Motor neuron (in vitro differentiated cells): ENCODE measurements at regions not wholly inside any gene's neighbourhood (a gene's known extent, or its start where the extent isn't known, plus 50 kb on each side); places are given as distances from the start of the nearest gene placed in this dataset.

ENCODE experiments used
- ATAC-seq, 8 experiments: fragments of 200-7000 bp; cut with Tn5 transposase; replicated peaks in 6 of 8; 2 replicates each; pipeline ENCODE4 v1.8.0; 2021; ENCODE audit warnings: mild to moderate bottlenecking in 8 of 8, moderate library complexity in 8 of 8
- H3K27ac ChIP-seq, 2 donors: fragments of 250-450 bp; sonication (Bioruptor Pico); 2 replicates each; pipeline ENCODE4 v1.9.0; 2021; ENCODE audit warnings: antibody characterized with exemption in 2 of 2, mild to moderate bottlenecking in 2 of 2, moderate library complexity in 1 of 2
- H3K4me1 ChIP-seq, 2 donors: fragments of 250-450 bp; sonication (Bioruptor Pico); replicated peaks in 1 of 2; 2 replicates each; pipeline ENCODE4 v1.6.1; 2021; ENCODE audit warnings: antibody characterized with exemption in 2 of 2, mild to moderate bottlenecking in 2 of 2, moderate library complexity in 1 of 2
- H3K4me3 ChIP-seq, 5 donors: fragments of 250-450 bp; sonication (Bioruptor Pico); 2 replicates each; pipeline ENCODE4 v1.9.0; 2021; ENCODE audit warnings: antibody characterized with exemption in 5 of 5, mild to moderate bottlenecking in 5 of 5, moderate library complexity in 4 of 5
- WGBS, 10 experiments: fragments of 450-650 bp; shearing (Covaris generic); methylation state at CpG; one replicate each; pipeline ENCODE4 v1.0.0; 2022; 5-methylcytosine and 5-hydroxymethylcytosine counted together
- in situ Hi-C, 9 experiments: fragments of 400-800 bp; cut with MboI; loops; one replicate each; pipeline ENCODE4 v1.15.0; 2021; ENCODE audit warnings: low sequenced_read_pairs in 9 of 9, low pct_unique_long_range_greater_than_20kb in 2 of 9; ENCODE audit not compliant: unreplicated experiment in 9 of 9

- Histone ChIP-seq H3K27ac (no peak overlapping the region), H3K4me3 (no peak overlapping the region), H3K4me1 (no peaks in the 10 kb centered on the region)
- in situ Hi-C loops: no loop called here
- ATAC-seq: no peak
- 18 to 87% (median 77%) methylated on average over 1 to 6 of the region's 6 CpGs; no CpG with 5 or more reads in 1 of the 10 experiments for WGBS, 10 experiments
Measured at GRCh38 chr16:79865918-79866317, 265.4 kb upstream of the MAF start.

DNA sequence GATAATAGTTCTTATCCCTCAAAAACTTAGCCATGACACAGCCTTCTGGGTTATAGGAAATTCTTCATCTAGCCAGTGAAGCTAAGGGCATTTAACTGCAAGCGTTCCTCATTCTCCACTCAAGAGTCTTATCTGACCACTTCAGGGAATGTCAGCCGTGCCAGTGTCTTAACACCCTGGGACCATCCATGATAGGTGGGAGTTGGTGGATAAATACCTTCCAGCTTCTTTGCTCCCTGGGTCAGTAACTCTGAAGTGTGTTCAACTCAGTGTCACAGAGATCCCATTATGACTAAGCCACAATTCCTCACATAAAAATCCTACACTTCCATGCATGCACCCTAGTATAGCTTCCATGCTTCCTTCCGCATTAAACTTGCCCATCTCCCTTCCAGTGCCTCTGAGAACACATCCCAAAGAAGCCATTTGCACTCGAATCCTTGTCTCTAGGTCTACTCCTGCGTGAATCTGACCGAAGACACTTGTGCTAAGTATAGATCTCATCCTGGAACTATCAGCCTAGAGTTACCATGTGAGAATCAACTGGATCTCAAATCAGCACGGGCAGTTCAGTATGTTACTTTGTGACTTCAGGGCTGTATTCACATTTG lies 264.3 kb upstream of the MAF start:
- H3K4me3 ChIP-seq: no peak overlapping the region
- no peak for ATAC-seq
- 20 to 100% (median 80%) methylated on average over 1 to 6 of the region's 7 CpGs; no CpG with 5 or more reads in 1 of the 10 experiments for WGBS, 10 experiments
- in situ Hi-C loops: no loop called here
- no peaks in the 10 kb centered on the region for H3K4me1 ChIP-seq
- H3K27ac ChIP-seq: no peak overlapping the region

DNA sequence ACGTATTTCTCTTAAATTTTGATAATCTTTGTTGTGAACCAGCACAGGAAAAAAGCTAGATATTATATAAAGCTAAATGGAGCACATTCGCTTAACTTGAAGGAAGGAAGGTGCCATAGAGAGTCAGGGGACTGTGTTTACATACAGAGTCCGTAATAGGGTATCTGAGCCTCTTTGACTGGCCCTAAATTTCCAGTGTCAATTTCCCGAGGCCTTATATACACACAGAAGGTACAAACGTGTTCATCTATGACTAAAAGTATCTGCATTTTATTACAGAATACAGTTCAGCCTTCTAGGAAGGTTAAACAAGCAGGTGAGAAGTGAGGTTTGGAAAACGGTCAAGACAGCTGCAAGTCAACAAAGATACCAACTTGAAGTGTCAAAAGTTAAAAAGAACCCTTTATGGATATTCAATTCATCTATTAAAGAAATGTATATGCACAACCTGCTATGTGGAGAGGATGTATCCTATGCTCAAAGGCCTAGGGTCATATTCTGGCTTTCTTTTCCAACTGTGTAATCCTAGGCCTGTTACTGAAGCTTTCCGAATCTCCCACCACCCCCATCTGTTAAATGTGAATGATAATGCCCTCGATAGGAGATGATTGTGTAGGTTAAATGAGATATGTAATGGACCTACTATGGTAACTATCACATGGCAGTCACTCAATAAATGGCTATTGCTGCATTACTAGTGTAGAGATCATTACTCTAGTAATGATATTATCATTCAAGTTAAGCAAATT lies 263.7 kb upstream of the MAF start:
- Histone ChIP-seq H3K4me1 (no peaks in the 10 kb centered on the region), H3K27ac (no peak overlapping the region), H3K4me3 (no peak overlapping the region)
- no peak for ATAC-seq
- WGBS, 10 experiments: 0 to 94% (median 75%) methylated on average over 1 to 8 of the region's 8 CpGs; no CpG with 5 or more reads in 1 of the 10 experiments
- in situ Hi-C loops: no loop called here

DNA sequence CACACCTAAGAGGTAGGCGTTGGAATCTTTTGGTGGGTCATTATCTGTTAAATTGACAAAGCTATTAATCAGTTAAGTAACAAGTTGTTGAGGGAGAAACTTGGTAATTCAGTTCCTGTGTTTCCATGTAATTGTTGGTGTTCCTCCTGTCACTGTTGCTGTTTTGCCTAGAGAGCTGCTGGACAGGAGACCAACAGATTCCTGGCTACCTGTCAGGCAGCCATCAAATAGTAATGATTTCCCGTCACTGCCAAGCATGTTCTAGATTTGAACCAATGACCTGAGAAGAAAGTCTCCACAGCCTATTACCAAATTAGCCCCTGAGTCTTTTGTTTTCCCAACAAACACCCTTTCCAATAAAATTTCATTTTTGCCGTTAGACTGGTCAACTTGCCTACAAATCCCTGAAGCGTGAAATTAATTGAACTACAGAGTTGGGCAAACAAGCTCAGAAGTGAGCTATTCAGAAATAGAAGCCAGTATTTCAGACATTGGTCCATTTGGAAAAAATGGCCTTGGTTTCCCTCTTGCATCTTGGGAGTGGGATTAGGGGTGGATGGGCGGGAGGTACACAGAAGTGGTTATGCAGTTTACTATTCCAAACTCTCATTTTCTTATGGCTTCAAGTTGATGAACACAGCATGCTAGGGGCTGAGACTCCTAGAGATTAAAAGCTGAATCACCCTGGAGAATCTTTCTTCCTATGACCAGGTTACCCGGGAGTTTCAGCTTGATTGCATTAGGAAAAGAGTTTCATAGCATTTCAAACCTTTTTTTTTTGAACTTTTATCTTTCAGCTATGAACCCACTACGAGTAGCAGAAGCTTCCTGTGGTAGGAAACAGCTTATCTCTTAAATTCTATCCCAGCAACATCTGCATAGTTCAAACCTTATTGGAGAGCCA lies 262.8 kb upstream of the MAF start:
- Histone ChIP-seq H3K4me3 (no peak overlapping the region), H3K27ac (no peak overlapping the region), H3K4me1 (no peaks in the 10 kb centered on the region)
- in situ Hi-C loops: no loop called here
- WGBS, 10 experiments: 19 to 91% (median 83%) methylated on average over 3 to 7 of the region's 7 CpGs
- ATAC-seq: no peak

GRCh38 chr16:79862601-79863000 lies 262.1 kb upstream of the MAF start:
- ATAC-seq: no peak

DNA sequence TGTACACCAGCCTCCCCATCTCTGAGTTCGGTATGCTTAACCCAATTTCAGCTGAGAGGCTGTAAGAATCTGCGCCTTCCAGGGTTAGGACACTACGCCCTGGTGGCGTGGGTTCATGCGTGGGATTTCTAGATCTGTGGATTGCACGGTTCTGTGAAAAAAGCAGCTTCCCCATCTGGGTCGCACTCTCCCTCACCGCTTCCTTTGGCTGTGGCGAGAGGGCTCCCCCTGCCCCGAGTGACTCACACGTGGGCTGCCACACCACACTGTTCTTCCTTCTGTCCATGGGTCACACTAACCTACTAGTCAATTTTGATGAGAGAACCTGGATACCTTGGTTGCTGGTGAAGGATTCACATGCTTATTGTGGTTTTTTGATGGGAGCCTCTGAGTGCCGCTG lies 256.0 kb upstream of the MAF start:
- ATAC-seq: no peak
- H3K27ac ChIP-seq: no peak overlapping the region
- in situ Hi-C loops: no loop called here
- no peaks in the 10 kb centered on the region for H3K4me1 ChIP-seq
- 32 to 100% (median 90%) methylated on average over 1 to 5 of the region's 12 CpGs; no CpG with 5 or more reads in 3 of the 10 experiments for WGBS, 10 experiments
- no peak overlapping the region for H3K4me3 ChIP-seq

More at GRCh38 chr16:79862601-79863000, 262.1 kb upstream of the MAF start:
- in situ Hi-C loops: no loop called here
- H3K4me1 ChIP-seq: no peaks in the 10 kb centered on the region
- H3K4me3 ChIP-seq: no peak overlapping the region
- H3K27ac ChIP-seq: no peak overlapping the region
- 53 to 98% (median 94%) methylated on average over 3 to 7 of the region's 7 CpGs for WGBS, 10 experiments

DNA sequence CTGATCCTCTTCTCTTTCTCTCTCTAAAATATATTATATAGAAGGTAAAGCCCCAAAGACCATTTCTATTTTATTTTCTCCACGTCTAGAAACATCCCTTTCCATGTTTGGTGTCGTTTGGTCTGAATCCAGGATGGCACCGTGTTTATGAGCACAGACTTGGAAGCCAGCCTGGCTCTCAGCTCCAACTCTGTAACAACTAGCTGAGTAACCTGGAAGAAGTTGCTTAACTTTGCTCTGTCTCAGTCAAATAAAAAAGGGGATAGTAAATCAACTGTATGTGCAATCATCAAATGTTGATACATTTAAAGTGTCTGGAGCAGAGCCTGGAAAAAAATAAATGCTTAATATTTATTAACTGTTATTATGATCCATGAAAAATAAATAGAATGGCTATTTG lies 249.8 kb upstream of the MAF start:
- 0 to 84% (median 29%) methylated on average over 2 to 3 of the region's 3 CpGs; no CpG with 5 or more reads in 5 of the 10 experiments for WGBS, 10 experiments

DNA sequence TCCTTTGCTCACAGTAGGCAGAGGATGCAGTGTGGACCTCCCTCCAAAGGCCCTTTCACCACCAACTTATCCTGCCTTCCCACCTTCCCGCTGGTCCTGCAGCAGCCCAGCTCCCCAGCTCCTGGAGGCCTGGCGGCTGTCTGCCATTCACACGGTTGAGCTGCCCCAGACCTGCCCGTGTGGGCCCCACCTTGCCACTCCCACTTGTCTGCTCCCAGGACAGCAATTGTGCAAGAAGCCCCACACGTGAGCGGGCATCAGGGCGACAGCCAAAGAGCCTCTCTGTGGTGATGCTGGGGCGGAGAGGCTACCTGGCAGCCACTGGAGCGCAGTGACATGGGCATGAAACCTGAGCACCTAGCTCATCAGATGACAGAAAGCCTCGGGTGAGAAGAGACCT lies 248.6 kb upstream of the MAF start:
- Histone ChIP-seq H3K4me1 (no peaks in the 10 kb centered on the region), H3K4me3 (no peak overlapping the region), H3K27ac (no peak overlapping the region)
- peak in 2 of 8 experiments; percentile 22 to 27 for ATAC-seq
- in situ Hi-C loops: no loop called here
- WGBS, 10 experiments: 39 to 90% (median 82%) methylated on average over 1 to 8 of the region's 10 CpGs; no CpG with 5 or more reads in 5 of the 10 experiments

More for the DNA sequence above, 249.8 kb upstream of the MAF start:
- no peak for ATAC-seq
- Histone ChIP-seq H3K4me1 (no peaks in the 10 kb centered on the region), H3K27ac (no peak overlapping the region), H3K4me3 (no peak overlapping the region)
- in situ Hi-C loops: no loop called here

DNA sequence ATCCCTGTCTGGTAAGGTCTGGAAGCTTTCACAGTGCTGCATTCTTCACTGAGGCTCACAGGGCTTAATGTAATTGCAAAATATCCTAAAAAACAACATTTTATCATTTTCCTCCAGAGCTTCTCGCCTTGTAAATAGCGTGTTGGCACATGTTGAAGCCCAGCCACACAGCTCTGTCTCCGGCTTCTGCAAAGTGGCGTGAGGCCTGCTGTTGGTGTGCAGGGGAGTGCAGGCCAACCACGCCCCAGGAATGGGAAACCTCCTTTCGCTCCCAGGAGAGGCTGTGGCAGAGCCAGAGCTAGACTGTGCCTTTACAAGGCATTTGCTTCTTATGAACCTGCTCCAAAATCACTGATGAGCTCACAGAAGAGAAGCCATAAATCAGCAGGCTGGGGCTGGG lies 248.2 kb upstream of the MAF start:
- in situ Hi-C loops: no loop called here
- no peak overlapping the region for H3K4me3 ChIP-seq
- WGBS, 10 experiments: 20 to 93% (median 42%) methylated on average over 1 to 3 of the region's 6 CpGs; no CpG with 5 or more reads in 5 of the 10 experiments
- no peaks in the 10 kb centered on the region for H3K4me1 ChIP-seq
- peak in 5 of 8 experiments; percentile 19 to 46 (median 29) for ATAC-seq
- no peak overlapping the region for H3K27ac ChIP-seq

DNA sequence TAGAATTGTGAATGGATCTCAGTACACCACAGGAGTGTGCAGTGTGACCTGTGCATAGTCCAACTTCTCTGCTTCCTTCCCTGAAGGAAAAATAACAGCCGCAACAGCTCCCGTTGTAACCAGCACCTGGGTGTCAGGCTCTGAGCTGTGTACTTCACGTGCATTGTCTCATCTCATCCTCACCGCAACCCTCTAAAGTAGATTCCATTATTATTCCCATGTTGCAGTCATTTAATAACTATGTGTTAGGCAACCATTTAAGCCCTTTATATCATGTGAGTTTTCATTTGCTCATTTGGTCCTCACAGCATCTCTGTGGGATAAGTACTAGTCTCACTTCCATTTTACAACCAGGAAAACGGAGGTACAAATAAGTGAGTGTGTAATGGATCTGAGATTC lies 247.0 kb upstream of the MAF start:
- H3K4me1 ChIP-seq: no peaks in the 10 kb centered on the region
- no peak for ATAC-seq
- WGBS, 10 experiments: 0 to 100% (median 80%) methylated on average over 1 to 3 of the region's 5 CpGs; no CpG with 5 or more reads in 3 of the 10 experiments
- no peak overlapping the region for H3K27ac ChIP-seq
- in situ Hi-C loops: no loop called here
- no peak overlapping the region for H3K4me3 ChIP-seq

GRCh38 chr16:79847101-79847500 lies 246.6 kb upstream of the MAF start:
- Histone ChIP-seq H3K4me3 (no peak overlapping the region), H3K27ac (no peak overlapping the region), H3K4me1 (no peaks in the 10 kb centered on the region)
- WGBS, 10 experiments: 0 to 100% (median 93%) methylated on average over 1 to 4 of the region's 7 CpGs; no CpG with 5 or more reads in 3 of the 10 experiments
- in situ Hi-C loops: no loop called here
- no peak for ATAC-seq

- no peak for ATAC-seq
- Histone ChIP-seq H3K27ac (no peak overlapping the region), H3K4me3 (no peak overlapping the region), H3K4me1 (no peaks in the 10 kb centered on the region)
- in situ Hi-C loops: no loop called here
- WGBS, 10 experiments: 51 to 94% (median 78%) methylated on average over 1 to 7 of the region's 7 CpGs; no CpG with 5 or more reads in 1 of the 10 experiments
Measured at GRCh38 chr16:79845734-79846135, 245.2 kb upstream of the MAF start.
